ENCODE measurements at regions not wholly inside any gene's neighbourhood (a gene's known extent, or its start where the extent isn't known, plus 50 kb on each side); places are given as distances from the start of the nearest gene placed in this dataset.

DNA sequence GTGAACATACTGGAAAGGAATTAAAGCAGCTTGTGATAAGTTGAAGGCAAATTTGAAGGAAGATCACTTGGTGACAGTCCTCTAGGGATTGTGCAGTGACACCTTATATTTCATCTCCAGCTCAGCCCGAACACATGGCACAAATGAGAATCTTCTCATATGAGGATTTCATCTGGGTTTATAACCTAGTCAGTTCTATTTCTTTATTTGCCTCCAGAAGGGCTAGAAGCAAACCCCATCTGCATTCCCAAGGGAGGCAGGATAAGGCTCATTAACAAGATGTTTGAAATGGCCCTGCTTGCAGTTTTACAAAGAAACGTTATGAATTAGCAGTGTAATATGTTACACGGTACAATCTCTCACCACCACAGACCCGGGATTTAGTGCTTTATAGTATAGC, 90.7 kb upstream of the KRR1 start:
- no peaks in the 10 kb centered on the region for H3K36me3 Mint-ChIP-seq
- peaks cover 0 to 4% (median 0%) of the 10 kb centered on the region in 7 donors for H3K9me3 Mint-ChIP-seq
- H3K27ac Mint-ChIP-seq: no peak overlapping the region
- no peak overlapping the region for H3K4me3 Mint-ChIP-seq
- H3K27me3 Mint-ChIP-seq: peaks cover 14% of the 10 kb centered on the region
- H3K27ac ChIP-seq (ENCODE audit: insufficient read depth, low read length, poor library complexity, severe bottlenecking): no peak overlapping the region
- H3K4me3 ChIP-seq (ENCODE audit: low read depth, low read length): no peak overlapping the region
- no peak for DNase-seq
- ATAC-seq (ENCODE audit: low read depth in 2 of 2): no peak
- H3K4me1 ChIP-seq (ENCODE audit: control insufficient read depth, insufficient read depth, low read length, poor library complexity, severe bottlenecking): no peaks in the 10 kb centered on the region
- H3K4me1 Mint-ChIP-seq: no peaks in the 10 kb centered on the region
- H3K27me3 ChIP-seq (ENCODE audit: control insufficient read depth, insufficient read depth, low read length): no peaks in the 10 kb centered on the region
- H3K36me3 ChIP-seq (ENCODE audit: control insufficient read depth, insufficient read depth, low read length): no peaks in the 10 kb centered on the region
- H3K9me3 ChIP-seq (ENCODE audit: control insufficient read depth in 2 of 2, low read length in 2 of 2): no peaks in the 10 kb centered on the region

DNA sequence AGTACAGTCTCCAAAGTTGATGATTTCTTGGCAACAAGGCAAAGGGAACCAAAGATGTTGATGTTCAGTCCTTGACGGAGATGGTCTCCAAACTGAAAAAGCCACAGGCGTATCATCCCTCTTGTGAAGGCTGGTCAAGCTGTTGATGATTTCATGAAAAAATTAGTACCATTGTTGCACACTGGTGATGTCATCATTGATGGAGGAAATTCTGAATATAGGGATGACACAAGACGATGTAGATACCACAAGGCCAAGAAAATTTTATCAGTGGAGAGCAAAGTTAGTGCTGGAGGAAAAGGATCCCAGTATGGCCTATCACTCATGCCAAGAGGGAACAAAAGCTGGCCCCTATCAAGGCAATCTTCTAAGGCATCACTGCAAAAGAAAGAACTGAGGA, 88.7 kb upstream of the KRR1 start:
- H3K36me3 Mint-ChIP-seq: no peaks in the 10 kb centered on the region
- DNase-seq (no peak), ATAC-seq (ENCODE audit: low read depth in 2 of 2) (no peak)
- Histone ChIP-seq H3K9me3 (ENCODE audit: control insufficient read depth in 2 of 2, low read length in 2 of 2) (no peaks in the 10 kb centered on the region), H3K4me1 (ENCODE audit: control insufficient read depth, insufficient read depth, low read length, poor library complexity, severe bottlenecking) (no peaks in the 10 kb centered on the region), H3K27me3 (ENCODE audit: control insufficient read depth, insufficient read depth, low read length) (peaks cover 3% of the 10 kb centered on the region), H3K27ac (ENCODE audit: insufficient read depth, low read length, poor library complexity, severe bottlenecking) (no peak overlapping the region), H3K36me3 (ENCODE audit: control insufficient read depth, insufficient read depth, low read length) (no peaks in the 10 kb centered on the region), H3K4me3 (ENCODE audit: low read depth, low read length) (no peak overlapping the region)
- H3K9me3 Mint-ChIP-seq: peaks cover 0 to 4% (median 0%) of the 10 kb centered on the region in 7 donors
- H3K4me3 Mint-ChIP-seq: no peak overlapping the region
- H3K27me3 Mint-ChIP-seq: peaks cover 16% of the 10 kb centered on the region
- H3K4me1 Mint-ChIP-seq: no peaks in the 10 kb centered on the region
- H3K27ac Mint-ChIP-seq: no peak overlapping the region

DNA sequence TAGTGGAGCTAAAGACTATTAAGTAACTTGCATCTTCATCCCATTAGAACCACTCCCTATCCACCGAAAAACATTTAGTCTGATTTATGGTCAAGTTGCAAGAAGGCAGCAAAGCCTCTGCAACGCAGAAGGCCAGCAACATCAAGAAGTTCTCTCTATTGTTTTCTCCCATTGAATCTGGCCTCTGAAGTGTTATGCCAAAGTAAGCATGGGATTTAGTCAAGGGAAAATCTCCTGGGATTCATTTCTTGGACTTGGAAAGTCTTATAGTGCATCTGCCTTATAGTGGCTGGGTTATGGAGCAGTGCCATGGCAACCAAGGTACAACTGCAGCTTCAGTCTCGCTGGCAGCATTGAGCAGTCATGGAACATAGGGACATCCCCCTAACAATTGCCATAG, 87.7 kb upstream of the KRR1 start:
- peaks cover 0 to 4% (median 0%) of the 10 kb centered on the region in 7 donors for H3K9me3 Mint-ChIP-seq
- Histone ChIP-seq H3K27me3 (ENCODE audit: control insufficient read depth, insufficient read depth, low read length) (peaks cover 3% of the 10 kb centered on the region), H3K4me1 (ENCODE audit: control insufficient read depth, insufficient read depth, low read length, poor library complexity, severe bottlenecking) (no peaks in the 10 kb centered on the region), H3K27ac (ENCODE audit: insufficient read depth, low read length, poor library complexity, severe bottlenecking) (no peak overlapping the region), H3K4me3 (ENCODE audit: low read depth, low read length) (no peak overlapping the region), H3K36me3 (ENCODE audit: control insufficient read depth, insufficient read depth, low read length) (no peaks in the 10 kb centered on the region), H3K9me3 (ENCODE audit: control insufficient read depth in 2 of 2, low read length in 2 of 2) (no peaks in the 10 kb centered on the region)
- H3K4me1 Mint-ChIP-seq: no peaks in the 10 kb centered on the region
- peaks cover 16% of the 10 kb centered on the region for H3K27me3 Mint-ChIP-seq
- ATAC-seq (ENCODE audit: low read depth in 2 of 2): no peak
- no peak overlapping the region for H3K27ac Mint-ChIP-seq
- no peak for DNase-seq
- H3K4me3 Mint-ChIP-seq: no peak overlapping the region
- H3K36me3 Mint-ChIP-seq: no peaks in the 10 kb centered on the region

DNA sequence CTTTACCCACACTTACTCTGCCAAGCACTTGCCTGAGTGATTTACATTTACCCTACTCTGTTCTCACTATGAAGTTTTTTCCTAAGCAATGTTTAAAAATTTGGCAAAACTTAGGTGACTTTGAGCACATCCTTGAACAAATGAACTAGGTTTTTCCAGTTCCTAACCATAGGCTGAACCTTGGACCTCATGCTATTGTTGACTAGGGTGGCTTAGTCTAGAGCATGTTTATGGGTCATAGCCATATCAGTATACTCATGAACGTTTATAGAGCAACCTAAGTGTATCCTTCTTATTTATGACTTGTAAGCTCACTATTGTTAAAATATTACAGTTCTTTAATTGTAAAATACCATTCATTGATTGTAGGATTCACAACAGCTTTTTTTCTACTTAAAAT, 85.0 kb upstream of the KRR1 start:
- no peak for ATAC-seq (ENCODE audit: low read depth in 2 of 2)
- Mint-ChIP-seq H3K27me3 (peaks cover 16% of the 10 kb centered on the region), H3K27ac (no peak overlapping the region), H3K4me1 (no peaks in the 10 kb centered on the region), H3K9me3 (peaks cover 0 to 4% (median 0%) of the 10 kb centered on the region in 7 donors), H3K4me3 (no peak overlapping the region), H3K36me3 (no peaks in the 10 kb centered on the region)
- Histone ChIP-seq H3K27ac (ENCODE audit: insufficient read depth, low read length, poor library complexity, severe bottlenecking) (no peak overlapping the region), H3K9me3 (ENCODE audit: control insufficient read depth in 2 of 2, low read length in 2 of 2) (no peaks in the 10 kb centered on the region), H3K4me3 (ENCODE audit: low read depth, low read length) (no peak overlapping the region), H3K4me1 (ENCODE audit: control insufficient read depth, insufficient read depth, low read length, poor library complexity, severe bottlenecking) (no peaks in the 10 kb centered on the region), H3K27me3 (ENCODE audit: control insufficient read depth, insufficient read depth, low read length) (peaks cover 3% of the 10 kb centered on the region), H3K36me3 (ENCODE audit: control insufficient read depth, insufficient read depth, low read length) (no peaks in the 10 kb centered on the region)
- DNase-seq: no peak

DNA sequence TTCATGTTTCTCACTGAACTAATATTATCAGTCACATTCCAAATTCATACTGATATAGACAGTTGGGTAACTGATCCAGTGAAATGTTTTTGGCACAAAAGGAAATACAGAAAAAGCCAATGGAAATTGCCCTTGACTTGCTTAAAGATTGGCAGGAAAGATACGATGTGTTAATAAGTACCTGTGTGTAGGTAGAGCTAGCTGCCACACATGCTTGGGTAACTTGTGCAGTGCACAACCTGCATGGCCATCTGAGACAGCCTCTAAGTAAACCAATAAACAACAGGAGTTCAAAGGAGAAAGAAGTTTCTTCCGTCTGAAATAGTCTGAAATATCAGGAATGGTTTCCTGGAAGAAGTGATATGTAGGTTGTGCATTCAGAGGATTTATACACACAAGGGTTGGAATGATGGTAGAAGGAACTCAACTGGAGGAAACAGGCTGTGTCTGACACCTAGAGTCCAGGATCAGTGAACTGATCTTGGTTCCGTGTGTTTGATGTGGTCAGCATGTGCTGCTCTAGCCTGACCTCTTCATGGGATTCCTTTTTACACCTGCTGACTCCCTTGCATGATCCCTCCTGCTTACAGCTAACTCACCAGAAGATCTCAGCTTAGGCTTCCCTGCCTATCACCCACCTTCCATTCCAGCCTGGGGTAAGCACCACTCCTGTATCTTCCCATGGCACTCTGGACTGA, 81.4 kb upstream of the KRR1 start:
- no peaks in the 10 kb centered on the region for H3K36me3 Mint-ChIP-seq
- ATAC-seq (ENCODE audit: low read depth in 2 of 2) (no peak), DNase-seq (no peak)
- Histone ChIP-seq H3K27me3 (ENCODE audit: control insufficient read depth, insufficient read depth, low read length) (peaks cover 3% of the 10 kb centered on the region), H3K4me1 (ENCODE audit: control insufficient read depth, insufficient read depth, low read length, poor library complexity, severe bottlenecking) (no peaks in the 10 kb centered on the region), H3K9me3 (ENCODE audit: control insufficient read depth in 2 of 2, low read length in 2 of 2) (no peaks in the 10 kb centered on the region), H3K27ac (ENCODE audit: insufficient read depth, low read length, poor library complexity, severe bottlenecking) (no peak overlapping the region), H3K4me3 (ENCODE audit: low read depth, low read length) (no peak overlapping the region), H3K36me3 (ENCODE audit: control insufficient read depth, insufficient read depth, low read length) (no peaks in the 10 kb centered on the region)
- H3K9me3 Mint-ChIP-seq: peaks cover 0 to 2% (median 0%) of the 10 kb centered on the region in 7 donors
- no peak overlapping the region for H3K4me3 Mint-ChIP-seq
- H3K4me1 Mint-ChIP-seq: no peaks in the 10 kb centered on the region
- H3K27ac Mint-ChIP-seq: no peak overlapping the region
- H3K27me3 Mint-ChIP-seq: peaks cover 30% of the 10 kb centered on the region

DNA sequence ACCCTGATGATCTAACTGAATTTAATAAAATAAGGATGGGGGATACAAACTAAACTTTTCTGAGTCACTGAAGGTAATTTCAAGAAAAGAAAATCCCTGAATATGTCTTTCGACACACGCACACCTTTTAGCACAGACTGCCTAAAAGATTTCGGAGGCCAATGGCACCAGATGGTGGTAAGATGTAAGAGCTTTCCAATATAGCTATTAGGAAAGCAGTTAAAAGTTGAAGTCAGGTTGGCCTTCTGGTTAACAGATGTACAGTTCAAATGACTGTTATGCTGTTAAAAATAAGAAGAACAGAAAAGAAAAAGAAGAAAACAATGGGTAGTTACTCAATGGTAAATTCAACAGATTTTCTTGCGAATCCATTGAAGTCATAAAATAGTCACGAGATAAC, 80.7 kb upstream of the KRR1 start:
- no peaks in the 10 kb centered on the region for H3K4me1 Mint-ChIP-seq
- Histone ChIP-seq H3K36me3 (ENCODE audit: control insufficient read depth, insufficient read depth, low read length) (no peaks in the 10 kb centered on the region), H3K27ac (ENCODE audit: insufficient read depth, low read length, poor library complexity, severe bottlenecking) (no peak overlapping the region), H3K4me3 (ENCODE audit: low read depth, low read length) (no peak overlapping the region), H3K27me3 (ENCODE audit: control insufficient read depth, insufficient read depth, low read length) (peaks cover 3% of the 10 kb centered on the region), H3K9me3 (ENCODE audit: control insufficient read depth in 2 of 2, low read length in 2 of 2) (no peaks in the 10 kb centered on the region), H3K4me1 (ENCODE audit: control insufficient read depth, insufficient read depth, low read length, poor library complexity, severe bottlenecking) (no peaks in the 10 kb centered on the region)
- peaks cover 0 to 1% (median 0%) of the 10 kb centered on the region in 7 donors for H3K9me3 Mint-ChIP-seq
- ATAC-seq (ENCODE audit: low read depth in 2 of 2) (no peak), DNase-seq (no peak)
- H3K27ac Mint-ChIP-seq: no peak overlapping the region
- no peak overlapping the region for H3K4me3 Mint-ChIP-seq
- peaks cover 25% of the 10 kb centered on the region for H3K27me3 Mint-ChIP-seq
- no peaks in the 10 kb centered on the region for H3K36me3 Mint-ChIP-seq

DNA sequence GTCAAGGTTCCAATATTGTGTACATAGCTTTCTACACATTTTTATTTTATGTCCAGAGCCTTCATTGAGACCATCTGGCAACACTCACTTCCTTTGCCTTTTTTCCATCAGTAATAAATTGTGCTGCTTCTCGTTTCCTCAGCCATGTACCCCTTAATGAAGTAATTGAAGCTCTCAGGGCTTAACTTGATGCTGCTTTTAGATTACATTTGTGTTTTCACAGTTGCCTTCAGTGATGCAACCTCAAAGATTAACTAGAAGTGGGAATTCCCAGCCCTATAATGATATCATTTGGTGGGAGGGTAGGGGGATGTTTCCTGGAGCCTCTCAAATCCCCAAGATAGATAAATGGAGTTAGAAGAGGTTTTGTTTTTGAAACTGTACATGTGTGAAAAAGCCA, 80.2 kb upstream of the KRR1 start:
- Mint-ChIP-seq H3K4me3 (no peak overlapping the region), H3K27me3 (peaks cover 24% of the 10 kb centered on the region), H3K36me3 (no peaks in the 10 kb centered on the region), H3K4me1 (no peaks in the 10 kb centered on the region), H3K27ac (no peak overlapping the region), H3K9me3 (peaks cover 0 to 1% (median 0%) of the 10 kb centered on the region in 7 donors)
- H3K4me3 ChIP-seq (ENCODE audit: low read depth, low read length): no peak overlapping the region
- DNase-seq (no peak), ATAC-seq (ENCODE audit: low read depth in 2 of 2) (no peak)
- peaks cover under 1% of the 10 kb centered on the region for H3K27me3 ChIP-seq (ENCODE audit: control insufficient read depth, insufficient read depth, low read length)
- no peaks in the 10 kb centered on the region for H3K4me1 ChIP-seq (ENCODE audit: control insufficient read depth, insufficient read depth, low read length, poor library complexity, severe bottlenecking)
- no peaks in the 10 kb centered on the region for H3K36me3 ChIP-seq (ENCODE audit: control insufficient read depth, insufficient read depth, low read length)
- H3K27ac ChIP-seq (ENCODE audit: insufficient read depth, low read length, poor library complexity, severe bottlenecking): no peak overlapping the region
- H3K9me3 ChIP-seq (ENCODE audit: control insufficient read depth in 2 of 2, low read length in 2 of 2): no peaks in the 10 kb centered on the region

DNA sequence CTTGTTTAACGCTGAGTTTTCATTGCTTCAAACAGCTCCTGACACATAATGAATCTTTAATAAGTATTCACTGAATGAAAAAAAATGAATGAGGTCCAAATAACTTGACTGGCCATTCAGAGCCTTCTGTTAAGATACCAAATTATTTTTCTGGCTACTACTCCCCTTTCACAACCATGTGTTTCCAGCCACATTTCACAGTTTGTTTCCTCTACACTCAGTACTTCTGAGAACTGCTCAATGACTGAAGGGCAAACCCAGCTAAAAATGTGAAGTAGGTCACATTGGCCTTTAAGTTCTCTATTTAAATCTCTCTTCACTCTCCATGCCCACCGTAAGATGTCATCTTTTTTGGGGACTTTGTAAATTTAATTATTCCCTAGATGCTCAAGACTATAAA, 78.4 kb upstream of the KRR1 start:
- no peak overlapping the region for H3K4me3 Mint-ChIP-seq
- H3K9me3 Mint-ChIP-seq: peaks cover 0 to 1% (median 0%) of the 10 kb centered on the region in 7 donors

More for the DNA sequence above, 78.4 kb upstream of the KRR1 start:
- DNase-seq: no peak
- no peaks in the 10 kb centered on the region for H3K36me3 ChIP-seq (ENCODE audit: control insufficient read depth, insufficient read depth, low read length)
- Mint-ChIP-seq H3K36me3 (no peaks in the 10 kb centered on the region), H3K27ac (no peak overlapping the region), H3K27me3 (peaks cover 24% of the 10 kb centered on the region), H3K4me1 (no peaks in the 10 kb centered on the region)
- no peak overlapping the region for H3K4me3 ChIP-seq (ENCODE audit: low read depth, low read length)
- ATAC-seq (ENCODE audit: low read depth in 2 of 2): no peak
- H3K9me3 ChIP-seq (ENCODE audit: control insufficient read depth in 2 of 2, low read length in 2 of 2): no peaks in the 10 kb centered on the region
- H3K27me3 ChIP-seq (ENCODE audit: control insufficient read depth, insufficient read depth, low read length): peaks cover 2% of the 10 kb centered on the region
- H3K4me1 ChIP-seq (ENCODE audit: control insufficient read depth, insufficient read depth, low read length, poor library complexity, severe bottlenecking): no peaks in the 10 kb centered on the region
- no peak overlapping the region for H3K27ac ChIP-seq (ENCODE audit: insufficient read depth, low read length, poor library complexity, severe bottlenecking)

Measured in CD4-positive, CD25-positive, alpha-beta regulatory T cell (primary cell).